ENCODE measurements at regions not wholly inside any gene's neighbourhood (a gene's known extent, or its start where the extent isn't known, plus 50 kb on each side); places are given as distances from the start of the nearest gene placed in this dataset.
"Not testable (repeated sequence)": the region's sequence is repeated elsewhere in the genome, so short reads cannot be mapped to it uniquely, and the experiment has no call there.

GRCh38 chr5:21547656-21548055, 1305.5 kb downstream of the CDH12 start:
- TF ChIP-seq, protein P1, sequence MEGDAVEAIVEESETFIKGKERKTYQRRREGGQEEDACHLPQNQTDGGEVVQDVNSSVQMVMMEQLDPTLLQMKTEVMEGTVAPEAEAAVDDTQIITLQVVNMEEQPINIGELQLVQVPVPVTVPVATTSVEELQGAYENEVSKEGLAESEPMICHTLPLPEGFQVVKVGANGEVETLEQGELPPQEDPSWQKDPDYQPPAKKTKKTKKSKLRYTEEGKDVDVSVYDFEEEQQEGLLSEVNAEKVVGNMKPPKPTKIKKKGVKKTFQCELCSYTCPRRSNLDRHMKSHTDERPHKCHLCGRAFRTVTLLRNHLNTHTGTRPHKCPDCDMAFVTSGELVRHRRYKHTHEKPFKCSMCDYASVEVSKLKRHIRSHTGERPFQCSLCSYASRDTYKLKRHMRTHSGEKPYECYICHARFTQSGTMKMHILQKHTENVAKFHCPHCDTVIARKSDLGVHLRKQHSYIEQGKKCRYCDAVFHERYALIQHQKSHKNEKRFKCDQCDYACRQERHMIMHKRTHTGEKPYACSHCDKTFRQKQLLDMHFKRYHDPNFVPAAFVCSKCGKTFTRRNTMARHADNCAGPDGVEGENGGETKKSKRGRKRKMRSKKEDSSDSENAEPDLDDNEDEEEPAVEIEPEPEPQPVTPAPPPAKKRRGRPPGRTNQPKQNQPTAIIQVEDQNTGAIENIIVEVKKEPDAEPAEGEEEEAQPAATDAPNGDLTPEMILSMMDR (IDR thresholded peaks at IDR 0.05; ENCODE audit: low read depth, low read length), result not testable (repeated sequence)
- TF ChIP-seq EZH2phosphoT487 (IDR thresholded peaks at IDR 0.05; ENCODE audit: low read depth), result not testable (repeated sequence)
